ENCODE measurements at regions not wholly inside any gene's neighbourhood (a gene's known extent, or its start where the extent isn't known, plus 50 kb on each side); places are given as distances from the start of the nearest gene placed in this dataset.

DNA sequence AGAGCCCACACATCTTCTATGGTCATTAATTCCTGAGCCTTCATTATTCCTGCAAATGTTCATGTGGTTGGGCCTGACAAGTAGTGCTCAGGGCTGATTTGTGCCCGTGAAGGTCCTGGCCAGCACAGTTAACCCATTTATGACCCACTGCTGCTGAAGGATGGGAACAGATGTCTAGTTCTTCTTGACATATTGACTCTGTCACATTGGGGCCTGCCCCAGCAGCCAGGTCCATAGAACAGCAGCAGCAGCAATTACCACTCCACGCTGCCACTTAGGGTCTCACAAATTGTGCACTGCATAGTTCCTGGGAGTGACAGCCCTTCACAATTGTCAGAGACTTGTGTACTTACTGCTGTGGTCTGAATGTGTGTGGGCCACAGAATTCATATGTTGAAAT lies 442.3 kb upstream of the RGPD4 start:
- H3K4me1 Mint-ChIP-seq (ENCODE audit: low read depth, unreplicated experiment) = no peaks in the 10 kb centered on the region
- Histone ChIP-seq H3K4me1 (no peaks in the 10 kb centered on the region), H3K36me3 (ENCODE audit: control insufficient read depth, insufficient read depth, low read length) (no peaks in the 10 kb centered on the region), H3K9me3 (no peaks in the 10 kb centered on the region), H3K4me3 (ENCODE audit: low read depth, low read length) (no peak overlapping the region), H3K27me3 (replicated peaks; ENCODE audit: control insufficient read depth, insufficient read depth, low read length) (no peaks in the 10 kb centered on the region)
- TF ChIP-seq, protein P1, sequence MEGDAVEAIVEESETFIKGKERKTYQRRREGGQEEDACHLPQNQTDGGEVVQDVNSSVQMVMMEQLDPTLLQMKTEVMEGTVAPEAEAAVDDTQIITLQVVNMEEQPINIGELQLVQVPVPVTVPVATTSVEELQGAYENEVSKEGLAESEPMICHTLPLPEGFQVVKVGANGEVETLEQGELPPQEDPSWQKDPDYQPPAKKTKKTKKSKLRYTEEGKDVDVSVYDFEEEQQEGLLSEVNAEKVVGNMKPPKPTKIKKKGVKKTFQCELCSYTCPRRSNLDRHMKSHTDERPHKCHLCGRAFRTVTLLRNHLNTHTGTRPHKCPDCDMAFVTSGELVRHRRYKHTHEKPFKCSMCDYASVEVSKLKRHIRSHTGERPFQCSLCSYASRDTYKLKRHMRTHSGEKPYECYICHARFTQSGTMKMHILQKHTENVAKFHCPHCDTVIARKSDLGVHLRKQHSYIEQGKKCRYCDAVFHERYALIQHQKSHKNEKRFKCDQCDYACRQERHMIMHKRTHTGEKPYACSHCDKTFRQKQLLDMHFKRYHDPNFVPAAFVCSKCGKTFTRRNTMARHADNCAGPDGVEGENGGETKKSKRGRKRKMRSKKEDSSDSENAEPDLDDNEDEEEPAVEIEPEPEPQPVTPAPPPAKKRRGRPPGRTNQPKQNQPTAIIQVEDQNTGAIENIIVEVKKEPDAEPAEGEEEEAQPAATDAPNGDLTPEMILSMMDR (IDR thresholded peaks at IDR 0.05; ENCODE audit: insufficient read depth in 1 of 2, low read depth in 1 of 2, low read length in 1 of 2, severe bottlenecking in 1 of 2, unreplicated experiment in 1 of 2) = no peak
- POLR2A ChIA-PET = no interaction called here
- no peaks in the 10 kb centered on the region for H3K27me3 Mint-ChIP-seq (ENCODE audit: insufficient read depth, unreplicated experiment)
- intact Hi-C loops (cut with micrococcal nuclease; ENCODE audit: unreplicated experiment) = no loop called here
- no peaks in the 10 kb centered on the region for H3K9me3 Mint-ChIP-seq (ENCODE audit: unreplicated experiment)
- CTCF ChIA-PET = no interaction called here
- no peak overlapping the region for H3K27ac Mint-ChIP-seq (ENCODE audit: unreplicated experiment)
- H3K36me3 Mint-ChIP-seq (ENCODE audit: insufficient read depth, unreplicated experiment) = no peaks in the 10 kb centered on the region
- BruUV-seq (replicated peaks) = no TSS peak
- H3K4me3 Mint-ChIP-seq (ENCODE audit: unreplicated experiment) = no peak overlapping the region
- DNase-seq = no peak

DNA sequence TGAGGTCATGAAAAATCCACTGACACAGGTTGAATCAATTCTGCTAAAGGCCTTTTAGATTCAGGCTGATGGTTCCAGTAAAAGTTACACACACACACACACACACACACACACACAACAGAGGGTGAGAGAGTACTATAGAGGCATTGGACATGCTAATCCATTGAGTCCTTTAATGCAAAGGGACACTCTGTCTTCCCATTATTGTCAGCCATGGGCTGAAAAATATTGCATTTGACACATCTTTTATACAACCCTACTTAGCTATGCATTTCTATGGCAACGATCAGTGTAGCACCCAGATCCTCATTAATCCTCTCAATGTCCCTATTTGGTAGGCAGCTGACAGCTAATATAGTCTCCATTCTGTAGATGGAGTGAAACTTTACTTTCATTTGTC lies 440.8 kb upstream of the RGPD4 start:
- no peaks in the 10 kb centered on the region for H3K9me3 Mint-ChIP-seq (ENCODE audit: unreplicated experiment)
- intact Hi-C loops (cut with micrococcal nuclease; ENCODE audit: unreplicated experiment) = no loop called here
- no peaks in the 10 kb centered on the region for H3K4me1 Mint-ChIP-seq (ENCODE audit: low read depth, unreplicated experiment)
- Histone ChIP-seq H3K36me3 (ENCODE audit: control insufficient read depth, insufficient read depth, low read length) (no peaks in the 10 kb centered on the region), H3K4me3 (ENCODE audit: low read depth, low read length) (no peak overlapping the region), H3K4me1 (no peaks in the 10 kb centered on the region), H3K27me3 (replicated peaks; ENCODE audit: control insufficient read depth, insufficient read depth, low read length) (no peaks in the 10 kb centered on the region), H3K9me3 (no peaks in the 10 kb centered on the region)
- no peak overlapping the region for H3K27ac Mint-ChIP-seq (ENCODE audit: unreplicated experiment)
- no peak overlapping the region for H3K4me3 Mint-ChIP-seq (ENCODE audit: unreplicated experiment)
- POLR2A ChIA-PET = no interaction called here
- H3K27me3 Mint-ChIP-seq (ENCODE audit: insufficient read depth, unreplicated experiment) = no peaks in the 10 kb centered on the region
- CTCF ChIA-PET = no interaction called here
- DNase-seq = no peak
- no TSS peak for BruUV-seq (replicated peaks)
- no peaks in the 10 kb centered on the region for H3K36me3 Mint-ChIP-seq (ENCODE audit: insufficient read depth, unreplicated experiment)
- TF ChIP-seq, protein P1 (IDR thresholded peaks at IDR 0.05; ENCODE audit: insufficient read depth in 1 of 2, low read depth in 1 of 2, low read length in 1 of 2, severe bottlenecking in 1 of 2, unreplicated experiment in 1 of 2) = no peak

DNA sequence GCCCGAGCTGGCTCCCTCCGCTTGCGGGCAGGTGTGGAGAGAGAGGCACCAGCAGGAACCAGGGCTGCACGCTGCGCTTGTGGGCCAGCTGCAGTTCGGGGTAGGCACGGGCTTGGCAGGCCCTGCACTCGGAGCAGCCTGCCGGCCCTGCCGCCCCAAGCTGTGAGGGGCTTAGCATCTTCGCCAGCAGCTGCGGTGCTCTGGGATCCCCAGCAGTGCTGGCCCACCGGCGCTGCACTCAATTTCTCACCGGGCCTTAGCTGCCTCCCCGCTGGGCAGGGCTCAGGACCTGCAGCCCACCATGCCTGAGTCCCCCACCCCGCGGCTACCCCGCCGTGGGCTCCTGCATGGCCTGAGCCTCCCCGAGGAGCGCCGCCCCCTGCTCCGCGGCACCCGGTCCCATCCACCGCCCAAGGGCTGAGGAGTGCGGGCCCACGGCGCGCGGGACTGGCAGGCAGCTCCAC lies 434.4 kb upstream of the RGPD4 start:
- POLR2A ChIA-PET = no interaction called here
- intact Hi-C loops (cut with micrococcal nuclease; ENCODE audit: unreplicated experiment) = no loop called here
- no peak for DNase-seq
- TF ChIP-seq, protein P1 (IDR thresholded peaks at IDR 0.05; ENCODE audit: insufficient read depth in 1 of 2, low read depth in 1 of 2, low read length in 1 of 2, severe bottlenecking in 1 of 2, unreplicated experiment in 1 of 2) = no peak
- no peak overlapping the region for H3K4me3 ChIP-seq (ENCODE audit: low read depth, low read length)
- Mint-ChIP-seq H3K36me3 (ENCODE audit: insufficient read depth, unreplicated experiment) (no peaks in the 10 kb centered on the region), H3K4me1 (ENCODE audit: low read depth, unreplicated experiment) (no peaks in the 10 kb centered on the region), H3K27me3 (ENCODE audit: insufficient read depth, unreplicated experiment) (no peaks in the 10 kb centered on the region), H3K4me3 (ENCODE audit: unreplicated experiment) (no peak overlapping the region), H3K9me3 (ENCODE audit: unreplicated experiment) (no peaks in the 10 kb centered on the region), H3K27ac (ENCODE audit: unreplicated experiment) (no peak overlapping the region)
- H3K4me1 ChIP-seq = no peaks in the 10 kb centered on the region
- H3K9me3 ChIP-seq = no peaks in the 10 kb centered on the region
- CTCF ChIA-PET = no interaction called here
- no peaks in the 10 kb centered on the region for H3K36me3 ChIP-seq (ENCODE audit: control insufficient read depth, insufficient read depth, low read length)
- BruUV-seq (replicated peaks) = no TSS peak
- H3K27me3 ChIP-seq (replicated peaks; ENCODE audit: control insufficient read depth, insufficient read depth, low read length) = no peaks in the 10 kb centered on the region
